ENCODE measurements at regions not wholly inside any gene's neighbourhood (a gene's known extent, or its start where the extent isn't known, plus 50 kb on each side); places are given as distances from the start of the nearest gene placed in this dataset.
"Not testable (repeated sequence)": the region's sequence is repeated elsewhere in the genome, so short reads cannot be mapped to it uniquely, and the experiment has no call there.

GRCh38 chr16:64679976-64680690 lies 441.7 kb downstream of the CDH11 start:
- intact Hi-C loops (cut with DNase I), result no loop called here
- no peaks in the 10 kb centered on the region for H3K4me1 ChIP-seq
- ATAC-seq (no peak), DNase-seq (no peak)
- no peak overlapping the region for H3K27ac ChIP-seq
- no peaks in the 10 kb centered on the region for H3K27me3 ChIP-seq
- H3K36me3 ChIP-seq, result no peaks in the 10 kb centered on the region
- peaks cover 0 to 11% (median 0%) of the 10 kb centered on the region in 12 donors for H3K9me3 ChIP-seq
- TF ChIP-seq, protein P1, sequence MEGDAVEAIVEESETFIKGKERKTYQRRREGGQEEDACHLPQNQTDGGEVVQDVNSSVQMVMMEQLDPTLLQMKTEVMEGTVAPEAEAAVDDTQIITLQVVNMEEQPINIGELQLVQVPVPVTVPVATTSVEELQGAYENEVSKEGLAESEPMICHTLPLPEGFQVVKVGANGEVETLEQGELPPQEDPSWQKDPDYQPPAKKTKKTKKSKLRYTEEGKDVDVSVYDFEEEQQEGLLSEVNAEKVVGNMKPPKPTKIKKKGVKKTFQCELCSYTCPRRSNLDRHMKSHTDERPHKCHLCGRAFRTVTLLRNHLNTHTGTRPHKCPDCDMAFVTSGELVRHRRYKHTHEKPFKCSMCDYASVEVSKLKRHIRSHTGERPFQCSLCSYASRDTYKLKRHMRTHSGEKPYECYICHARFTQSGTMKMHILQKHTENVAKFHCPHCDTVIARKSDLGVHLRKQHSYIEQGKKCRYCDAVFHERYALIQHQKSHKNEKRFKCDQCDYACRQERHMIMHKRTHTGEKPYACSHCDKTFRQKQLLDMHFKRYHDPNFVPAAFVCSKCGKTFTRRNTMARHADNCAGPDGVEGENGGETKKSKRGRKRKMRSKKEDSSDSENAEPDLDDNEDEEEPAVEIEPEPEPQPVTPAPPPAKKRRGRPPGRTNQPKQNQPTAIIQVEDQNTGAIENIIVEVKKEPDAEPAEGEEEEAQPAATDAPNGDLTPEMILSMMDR (IDR thresholded peaks at IDR 0.05), result no peak
- TF ChIP-seq POLR2A (IDR thresholded peaks at IDR 0.05), result no peak
- WGBS, 4 donors, result 59 to 69% (median 63%) methylated on average over 4 of the region's 4 CpGs
- H3K4me3 ChIP-seq, result no peak overlapping the region

GRCh38 chr16:64669573-64669972 lies 452.3 kb downstream of the CDH11 start:
- Histone ChIP-seq H3K9me3 (peaks cover 0 to 5% (median 0%) of the 10 kb centered on the region in 12 donors), H3K27me3 (no peaks in the 10 kb centered on the region), H3K4me1 (no peaks in the 10 kb centered on the region), H3K4me3 (no peak overlapping the region), H3K27ac (no peak overlapping the region), H3K36me3 (no peaks in the 10 kb centered on the region)
- 81 to 96% (median 92%) methylated on average over 8 of the region's 8 CpGs for WGBS, 4 donors
- DNase-seq (no peak), ATAC-seq (no peak)
- TF ChIP-seq, protein P1 (IDR thresholded peaks at IDR 0.05), result no peak
- TF ChIP-seq POLR2A (IDR thresholded peaks at IDR 0.05), result no peak
- intact Hi-C loops (cut with DNase I), result no loop called here

- Histone ChIP-seq H3K4me1 (no peaks in the 10 kb centered on the region), H3K27me3 (no peaks in the 10 kb centered on the region), H3K9me3 (no peaks in the 10 kb centered on the region), H3K27ac (no peak overlapping the region), H3K36me3 (no peaks in the 10 kb centered on the region), H3K4me3 (no peak overlapping the region)
- 89 to 97% (median 94%) methylated on average over 3 of the region's 3 CpGs for WGBS, 4 donors
- no peak for ATAC-seq
- no peak for TF ChIP-seq POLR2A (IDR thresholded peaks at IDR 0.05)
- TF ChIP-seq, protein P1 (IDR thresholded peaks at IDR 0.05), result no peak
- intact Hi-C loops (cut with DNase I), result no loop called here
- DNase-seq, result no peak
Observed at GRCh38 chr16:64667334-64667877, 454.5 kb downstream of the CDH11 start.

GRCh38 chr16:64662312-64662711 lies 459.6 kb downstream of the CDH11 start:
- intact Hi-C loops (cut with DNase I); H3K27me3 ChIP-seq; H3K4me1 ChIP-seq; H3K36me3 ChIP-seq; DNase-seq; ATAC-seq; H3K27ac ChIP-seq; H3K9me3 ChIP-seq; H3K4me3 ChIP-seq: not testable (repeated sequence)
